NCI-H1694 treated with DMSO at 0.1 percent for 48 hours (cell line): ENCODE measurements at regions not wholly inside any gene's neighbourhood (a gene's known extent, or its start where the extent isn't known, plus 50 kb on each side); places are given as distances from the start of the nearest gene placed in this dataset.
"Not testable (repeated sequence)": the region's sequence is repeated elsewhere in the genome, so short reads cannot be mapped to it uniquely, and the experiment has no call there.

Experiments used
- DNase-seq: peaks from one replicate; lab custom pipeline; 2025; lab: John Stamatoyannopoulos, UW

DNA sequence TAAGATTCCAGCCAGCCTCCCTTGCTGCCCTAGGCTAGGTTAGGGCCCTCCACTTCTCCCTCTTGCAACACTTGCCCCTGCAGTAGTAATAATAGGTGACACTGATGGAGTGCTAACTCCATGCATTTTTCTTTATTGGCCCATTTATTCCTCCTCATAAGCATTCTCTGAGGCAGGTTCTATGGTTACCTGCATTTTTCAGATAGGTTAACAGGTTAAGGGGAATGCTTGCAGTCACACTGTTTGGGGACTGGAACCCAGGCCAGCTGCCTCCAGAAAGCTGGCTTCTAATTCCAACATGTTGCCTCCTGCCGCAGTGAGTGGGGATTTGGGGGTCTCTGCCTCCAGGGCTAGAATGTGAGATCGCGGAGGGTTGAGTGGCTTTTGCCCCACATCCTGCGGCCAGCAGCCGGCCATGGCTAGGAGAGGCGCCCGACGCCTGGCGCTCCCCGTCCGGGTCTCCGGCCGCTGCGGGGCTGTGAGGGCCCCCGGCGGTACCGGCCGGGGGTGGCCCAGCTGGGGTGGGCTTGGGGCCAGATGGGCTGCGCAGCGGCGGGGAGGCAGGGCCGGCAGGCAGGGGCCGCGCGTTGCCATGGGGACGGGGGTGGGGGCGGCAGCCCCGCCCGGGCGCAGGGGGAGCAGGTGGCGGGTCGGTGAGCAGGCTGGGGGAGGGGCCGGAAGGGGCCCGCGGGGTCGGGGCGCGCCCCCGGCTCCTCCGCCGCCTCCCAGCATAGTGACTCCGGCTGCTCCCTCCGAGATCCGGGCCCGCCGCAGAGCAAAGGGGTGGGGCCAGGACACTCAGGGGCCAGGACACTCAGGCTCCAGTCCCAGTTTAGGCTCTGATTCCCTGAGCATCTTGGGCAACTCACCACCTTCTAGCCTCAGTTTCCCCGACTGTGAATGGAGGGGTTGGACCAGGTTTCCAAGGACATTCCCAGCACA lies 68.4 kb upstream of the SSBP3 start:
- peak; percentile 60 for DNase-seq

DNA sequence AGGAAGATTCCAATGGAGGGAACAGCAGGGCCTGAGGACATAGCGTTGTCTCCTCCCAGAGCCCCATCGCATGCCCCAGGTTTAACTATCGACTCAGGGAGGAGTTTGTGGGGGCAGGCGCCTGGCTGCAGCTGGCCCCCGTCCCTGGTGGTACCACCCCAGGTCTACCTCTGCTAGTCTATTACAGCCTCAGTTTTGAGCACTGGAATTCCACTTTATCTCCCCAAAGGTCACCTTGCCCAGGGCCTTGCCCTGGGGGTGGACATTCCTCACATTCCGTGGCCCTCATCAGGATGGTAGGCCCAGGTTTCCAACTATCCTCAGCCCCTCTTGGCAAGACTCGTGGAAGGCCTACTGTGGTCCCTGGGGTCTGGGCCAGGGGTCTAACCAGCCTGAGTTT lies 65.4 kb upstream of the SSBP3 start:
- DNase-seq, result no peak

DNA sequence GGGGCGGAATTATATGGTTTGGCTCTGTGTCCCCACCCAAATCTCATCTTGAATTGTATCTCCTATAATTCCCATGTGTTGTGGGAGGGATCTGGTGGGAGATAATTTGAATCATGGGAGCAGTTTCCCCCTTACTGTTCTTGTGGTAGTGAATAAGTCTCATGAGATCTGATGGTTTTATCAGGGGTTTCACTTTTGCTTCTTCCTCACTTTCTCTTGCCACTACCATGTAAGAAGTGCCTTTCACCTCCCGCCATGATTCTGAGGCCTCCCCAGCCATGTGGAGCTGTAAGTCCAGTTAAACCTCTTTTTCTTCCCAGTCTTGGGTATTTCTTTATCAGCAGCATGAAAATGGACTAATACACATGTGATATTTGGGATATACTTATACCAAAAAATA lies 63.2 kb upstream of the SSBP3 start:
- DNase-seq, result not testable (repeated sequence)

DNA sequence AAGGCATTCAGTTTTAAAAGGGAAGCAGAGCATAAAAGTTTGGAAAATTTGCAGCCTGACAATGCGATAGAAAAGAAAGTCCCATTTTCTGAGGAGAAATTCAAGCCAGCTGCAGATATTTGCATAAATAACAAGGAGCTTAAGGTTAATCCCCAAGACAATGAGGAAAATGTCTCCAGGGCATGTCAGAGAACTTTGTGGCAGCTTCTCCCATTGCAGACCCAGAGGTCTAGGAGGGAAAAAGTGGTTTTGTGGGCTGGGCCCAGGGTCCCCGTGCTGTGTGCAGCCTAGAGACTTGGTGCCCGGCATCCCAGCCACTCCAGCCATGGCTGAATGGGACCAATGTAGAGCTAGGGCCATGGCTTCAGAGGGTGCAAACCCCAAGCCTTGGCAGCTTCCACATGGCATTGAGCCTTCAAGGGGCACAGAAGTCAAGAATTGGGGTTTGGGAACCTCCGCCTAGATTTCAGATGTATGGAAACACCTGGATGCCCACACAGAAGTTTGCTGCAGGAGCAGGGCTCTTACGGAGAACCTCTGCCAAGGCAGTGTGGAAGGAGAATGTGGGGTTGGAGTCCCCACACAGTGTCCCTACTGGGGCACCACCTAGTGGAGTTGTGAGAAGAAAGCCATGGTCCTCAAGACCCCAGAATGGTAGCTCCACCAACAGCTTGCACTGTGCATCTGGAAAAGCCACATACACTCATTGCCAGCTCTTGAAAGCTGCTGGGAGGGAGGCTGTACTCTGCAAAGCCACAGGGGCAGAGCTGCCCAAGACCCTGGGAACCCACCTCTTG lies 62.3 kb upstream of the SSBP3 start:
- DNase-seq, result not testable (repeated sequence)

DNA sequence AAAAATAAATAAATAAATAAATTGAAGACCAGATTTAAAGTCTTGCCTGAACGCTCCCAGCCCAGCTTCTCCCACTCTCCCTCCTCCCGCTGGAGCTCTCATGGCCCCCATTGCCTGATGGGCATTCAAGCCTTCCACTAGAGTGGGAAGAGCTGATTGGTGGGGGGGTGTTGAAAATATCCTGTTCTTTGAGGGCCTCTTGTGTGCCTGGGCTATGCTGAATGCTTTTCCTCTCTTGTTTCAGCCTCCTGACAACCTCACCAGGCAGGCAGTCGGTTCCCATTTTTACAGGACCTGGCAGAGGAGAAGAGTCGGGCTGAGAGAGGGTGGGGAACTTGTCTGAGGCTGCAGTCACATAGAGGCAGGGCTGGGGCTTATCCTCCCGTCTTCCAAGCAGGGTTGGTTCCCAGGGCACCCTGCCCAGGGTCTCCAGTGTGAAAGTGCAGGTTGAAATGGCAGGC lies 59.2 kb upstream of the SSBP3 start:
- DNase-seq, result no peak

DNA sequence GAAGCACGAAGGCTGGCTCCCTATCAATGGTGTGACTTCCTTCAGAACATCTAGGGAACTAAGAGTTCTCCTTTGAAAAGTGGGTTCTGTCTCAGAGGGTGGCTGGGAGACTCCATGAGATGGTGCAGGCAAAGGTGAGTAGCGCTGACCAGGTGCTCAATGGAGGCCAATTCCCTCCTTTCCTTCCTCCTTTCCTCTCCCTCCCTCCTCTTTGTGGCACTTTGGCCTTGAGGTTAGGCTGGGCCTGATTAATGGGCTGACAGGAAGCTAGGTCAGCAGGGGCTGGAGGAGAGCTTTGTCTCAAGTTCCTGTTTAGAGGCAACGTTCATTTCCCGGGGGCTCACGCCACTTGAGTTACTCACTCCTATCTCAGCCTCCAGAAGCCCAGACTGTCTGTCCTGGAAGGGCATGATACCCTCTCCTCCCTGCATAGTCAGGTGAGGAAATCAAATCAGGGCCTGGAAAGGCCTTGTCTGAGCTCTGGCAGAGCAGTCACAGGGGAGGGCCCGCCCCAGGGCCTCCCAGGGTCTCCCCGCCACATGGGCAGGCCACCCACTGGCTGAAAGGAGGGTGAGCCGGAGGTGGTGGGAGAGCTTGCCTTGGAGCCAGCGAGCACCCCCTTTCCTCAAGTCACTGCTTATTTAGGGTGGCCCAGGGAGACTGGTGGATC lies 58.4 kb upstream of the SSBP3 start:
- no peak for DNase-seq

DNA sequence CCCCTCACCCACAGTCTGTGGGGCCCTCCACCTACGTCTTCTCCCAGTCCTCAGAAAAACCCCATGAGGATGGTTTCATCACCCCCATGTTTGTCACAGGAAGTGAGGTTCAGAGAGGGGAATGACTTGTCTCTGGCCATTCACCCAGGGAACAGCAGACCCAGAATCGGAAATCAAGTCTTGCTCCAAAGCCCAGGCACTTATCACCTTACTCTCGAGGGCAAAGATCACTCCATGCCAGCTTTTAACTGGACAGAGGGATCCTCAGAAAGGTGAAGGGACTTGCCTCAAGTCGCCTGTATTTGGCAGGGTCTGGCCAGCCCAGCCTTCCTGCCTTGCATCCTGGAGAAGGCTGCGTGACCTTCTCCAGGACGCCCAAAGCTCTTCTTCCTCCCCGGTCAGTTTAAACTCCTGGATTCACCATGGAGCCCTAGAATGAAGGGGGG lies 57.9 kb upstream of the SSBP3 start:
- no peak for DNase-seq

DNA sequence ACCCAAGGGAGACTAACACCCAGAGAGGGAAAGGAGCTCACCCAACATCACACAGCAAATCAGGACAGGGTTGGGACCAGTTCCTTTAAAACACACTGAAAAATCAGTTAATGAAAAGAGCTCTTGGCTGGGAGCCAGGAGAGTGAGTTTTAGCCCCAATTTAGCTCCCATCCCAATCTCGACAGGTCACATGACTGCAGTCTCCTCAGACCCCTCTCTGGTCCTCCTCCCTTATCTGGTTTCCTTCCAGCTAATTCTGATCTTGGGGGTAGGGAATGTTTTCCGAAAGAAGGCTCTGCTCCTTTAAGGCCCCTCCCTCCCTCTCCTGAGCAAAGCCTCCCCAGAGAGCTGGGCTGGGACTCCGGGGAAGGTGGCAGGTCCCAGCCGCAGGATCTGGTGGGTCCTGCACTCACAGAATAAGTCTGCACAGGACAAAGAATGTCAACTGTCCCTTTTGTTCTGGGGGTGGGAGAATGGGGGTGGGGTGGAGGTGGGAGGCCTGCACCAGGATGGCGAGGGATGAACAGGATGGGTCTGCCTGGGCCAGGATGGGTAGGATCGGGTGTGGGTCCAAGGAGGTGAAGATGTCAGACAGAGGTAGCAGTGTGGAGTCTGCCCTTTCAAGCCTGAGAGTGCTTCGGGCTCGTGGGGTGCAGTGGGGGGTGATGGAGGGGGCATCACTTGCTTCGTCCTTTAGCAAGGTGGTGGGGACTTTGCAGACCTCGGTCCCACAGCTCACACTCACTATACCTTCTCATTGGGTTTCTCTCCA lies 57.3 kb upstream of the SSBP3 start:
- DNase-seq, result no peak

DNA sequence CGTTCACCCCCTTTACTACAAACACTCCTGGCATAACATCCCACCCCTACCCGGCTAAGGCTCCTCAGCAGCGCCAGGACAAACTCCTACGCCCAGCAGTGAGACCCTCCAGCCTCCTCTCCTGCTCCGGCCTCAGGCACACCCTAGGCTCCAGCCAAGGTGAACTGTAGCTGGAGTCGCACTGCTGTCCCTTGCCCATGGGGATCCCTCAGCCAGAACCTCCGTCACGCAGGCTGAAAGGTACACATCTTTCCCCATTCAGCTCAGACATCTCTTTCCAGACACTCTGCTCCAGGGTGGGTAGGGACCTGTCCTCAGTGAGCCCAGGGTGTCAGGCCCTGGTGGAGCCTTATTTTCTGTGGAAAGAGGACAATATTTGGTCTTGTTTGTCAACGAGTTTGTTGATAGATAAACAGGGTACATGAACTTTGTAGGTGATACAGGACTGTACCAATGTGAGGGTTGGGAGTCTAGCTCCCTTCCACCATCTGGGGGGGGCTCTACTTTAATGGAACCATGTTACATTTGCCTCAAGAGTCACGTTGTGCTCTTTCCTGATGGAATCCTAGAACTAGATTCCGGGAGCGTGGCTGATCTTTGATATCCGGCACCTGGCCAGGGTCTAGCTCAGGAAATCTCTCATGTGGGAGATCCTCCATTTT lies 56.5 kb upstream of the SSBP3 start:
- DNase-seq, result no peak

DNA sequence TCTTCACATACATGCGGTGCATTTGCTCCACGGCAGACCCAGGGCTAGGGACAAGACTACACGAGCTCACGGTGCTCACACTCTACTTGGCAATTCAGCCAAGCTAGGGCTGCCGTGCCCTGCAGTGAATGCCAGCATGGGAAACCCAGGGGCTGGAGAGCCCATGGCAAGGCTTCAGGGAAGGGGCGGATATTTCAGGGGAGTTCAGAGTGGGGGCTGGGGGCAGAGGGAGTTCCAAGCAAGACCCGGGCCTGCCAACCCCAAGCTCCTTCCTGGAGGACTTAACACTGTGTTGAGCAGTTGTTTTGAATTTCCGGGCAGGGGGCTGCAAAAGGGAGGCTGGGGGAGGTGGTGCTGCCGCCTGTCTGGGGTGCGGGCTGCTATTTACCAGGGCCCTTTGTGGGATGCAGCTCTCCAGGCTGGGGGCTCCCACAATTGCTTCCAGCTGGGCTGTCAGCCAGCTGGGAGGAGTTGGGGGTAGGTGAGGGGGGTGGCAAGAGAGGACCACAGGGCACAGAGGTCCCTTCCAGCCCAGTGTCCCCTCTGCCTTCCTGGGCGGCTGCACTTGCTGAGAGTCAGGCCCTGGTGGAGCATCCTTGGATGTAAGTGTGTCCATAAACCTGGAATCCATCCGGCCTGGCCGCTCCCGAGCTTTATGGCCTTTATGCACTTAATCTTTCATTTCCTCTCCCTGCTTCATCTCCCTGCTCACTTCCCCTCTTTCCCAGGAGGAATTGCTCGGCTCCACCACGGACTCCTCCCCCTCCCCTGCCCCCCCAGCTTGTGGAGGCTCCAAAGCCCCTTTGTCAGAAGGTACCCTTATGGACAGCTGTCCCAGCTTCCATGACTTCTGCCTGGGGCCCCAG lies 55.8 kb upstream of the SSBP3 start:
- no peak for DNase-seq

DNA sequence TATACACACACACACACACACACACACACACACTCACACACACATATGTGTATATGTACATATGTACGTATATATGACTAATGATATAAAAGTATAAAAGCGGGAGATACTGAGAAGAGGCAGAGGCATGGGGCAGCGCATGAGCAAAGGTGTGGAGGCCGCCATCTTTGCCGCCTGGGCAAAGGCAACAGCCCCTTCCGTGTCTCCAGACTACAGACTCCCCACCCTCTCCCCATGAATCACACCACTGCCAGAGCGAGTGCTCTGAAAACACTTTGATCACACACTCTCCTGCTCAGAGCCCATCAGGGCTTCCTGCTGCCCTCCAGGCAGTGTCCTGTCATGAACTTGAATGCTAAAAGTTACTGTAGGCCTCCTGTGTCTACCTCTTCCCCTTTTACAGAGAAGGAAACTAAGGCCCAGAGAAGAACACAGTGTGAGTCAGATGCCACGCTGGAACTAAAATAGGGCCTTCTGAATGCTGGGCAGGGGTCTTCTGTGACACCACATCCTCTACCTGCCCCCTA lies 54.7 kb upstream of the SSBP3 start:
- DNase-seq, result no peak

DNA sequence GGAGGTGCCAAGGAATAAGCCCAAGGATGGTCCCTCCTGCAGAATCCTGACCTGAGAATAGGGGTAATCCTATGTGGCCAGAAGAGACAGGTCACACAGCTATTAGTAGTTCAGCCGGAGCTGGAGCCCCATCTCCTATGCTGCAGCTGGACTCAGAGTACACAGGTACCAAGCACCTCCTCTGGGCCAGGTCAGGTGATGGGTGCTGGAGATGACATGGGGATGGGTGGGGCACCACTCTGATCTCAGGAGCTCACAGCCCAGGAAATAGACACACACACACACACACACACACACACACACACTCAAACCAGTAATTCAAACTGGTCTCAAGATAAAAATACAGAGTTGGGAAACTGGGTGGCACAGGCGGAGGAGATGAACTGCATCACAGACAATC lies 54.2 kb upstream of the SSBP3 start:
- no peak for DNase-seq

DNA sequence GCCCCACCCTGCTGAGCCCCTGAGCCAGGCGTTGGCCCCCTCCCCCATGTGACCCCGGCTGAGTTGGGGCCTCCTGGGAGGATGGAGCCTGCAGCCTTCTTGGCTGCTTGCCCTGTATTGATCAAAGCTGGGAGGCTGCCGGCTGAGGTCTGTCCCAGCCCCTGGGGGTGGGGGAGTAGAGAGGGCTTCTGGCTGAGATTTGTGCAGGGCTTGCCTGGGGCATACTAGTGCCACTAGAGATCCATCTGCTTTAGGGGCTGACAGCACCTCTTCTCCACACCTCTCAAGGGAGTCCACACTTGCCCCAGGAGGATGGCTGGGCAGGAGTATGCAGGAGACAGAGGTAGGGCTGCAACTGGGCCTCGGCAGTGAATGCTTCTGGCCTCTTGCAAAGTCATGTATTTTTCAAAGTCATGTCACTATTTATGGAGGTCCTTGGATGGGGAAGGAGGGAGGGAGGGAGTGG lies 53.6 kb upstream of the SSBP3 start:
- DNase-seq, result no peak

DNA sequence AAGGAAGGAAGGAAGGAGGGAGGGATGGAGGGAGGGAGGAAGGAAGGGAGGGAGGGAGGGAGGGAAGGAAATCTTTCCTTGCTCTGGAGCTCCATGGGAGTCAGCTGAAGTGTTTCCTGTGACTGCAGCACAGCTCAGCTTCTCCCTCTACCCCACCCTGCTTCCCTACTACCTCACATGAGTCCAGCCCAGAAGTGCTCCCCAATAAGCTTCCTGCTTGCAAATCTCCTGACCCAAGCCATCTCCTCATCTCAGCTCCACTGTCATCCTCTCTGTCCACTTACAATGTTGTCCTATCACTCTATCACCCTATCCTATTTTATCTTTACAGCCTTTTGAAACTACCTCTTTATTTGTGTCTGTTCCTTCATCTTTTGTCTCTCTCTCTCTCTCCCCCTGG lies 52.9 kb upstream of the SSBP3 start:
- DNase-seq, result no peak

DNA sequence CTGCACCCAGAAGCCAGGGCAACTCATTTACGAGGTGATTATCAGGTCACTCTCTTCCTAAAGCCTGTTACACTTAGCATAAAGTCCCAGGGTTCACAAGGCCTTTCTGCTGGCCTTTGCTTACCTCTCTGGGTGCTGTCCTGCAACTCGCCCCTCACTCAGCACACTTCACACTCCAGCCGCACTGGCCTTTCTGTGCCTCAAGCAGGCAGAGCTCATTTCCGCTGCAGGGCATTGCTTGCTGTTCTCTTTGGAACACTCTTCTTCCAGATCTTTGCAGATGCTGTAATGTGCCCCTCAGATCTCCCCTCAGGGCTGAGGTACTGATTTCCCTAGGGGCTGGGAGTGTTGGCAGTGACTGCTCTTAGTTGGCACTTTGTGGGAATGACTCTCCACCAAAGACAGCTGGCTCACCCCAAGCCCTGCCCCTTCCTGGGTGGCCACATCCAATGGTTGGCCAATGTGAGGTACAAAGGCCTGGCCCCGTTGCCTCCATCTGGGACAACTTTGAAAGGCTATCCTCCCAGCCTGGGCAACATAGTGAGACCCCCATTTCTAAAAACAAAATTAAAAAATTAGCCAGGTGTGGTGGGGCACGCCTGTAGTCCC lies 50.8 kb upstream of the SSBP3 start:
- DNase-seq, result peak; percentile 31

DNA sequence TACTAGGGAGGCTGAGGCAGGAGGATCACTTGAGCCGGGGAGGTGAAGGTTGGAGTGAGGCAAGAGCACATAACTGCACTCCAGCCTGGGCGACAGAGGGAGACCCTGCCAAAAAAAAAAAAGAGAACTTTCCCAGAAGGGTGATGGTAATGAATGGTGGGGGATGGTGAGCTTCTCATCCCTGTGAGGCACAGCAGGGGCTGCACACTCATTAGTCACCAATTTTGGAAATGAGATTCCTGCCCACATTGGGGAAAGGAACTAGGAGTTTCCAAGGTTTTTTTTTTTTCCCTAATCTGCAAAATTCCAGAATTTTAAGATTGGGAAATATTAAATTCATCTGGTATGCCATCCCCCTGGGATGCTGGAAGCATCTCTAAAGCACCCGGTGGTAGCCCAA lies 50.2 kb upstream of the SSBP3 start:
- no peak for DNase-seq
